T-cell (primary cell): ENCODE measurements at regions not wholly inside any gene's neighbourhood (a gene's known extent, or its start where the extent isn't known, plus 50 kb on each side); places are given as distances from the start of the nearest gene placed in this dataset.

Source experiments
- ATAC-seq, 4 experiments: fragments of 200-7000 bp in 3 of 4; fragments of 150-1000 bp in 1 of 4; cut with Tn5 transposase; replicated peaks in 1 of 4; 1 replicate in 3 of 4; 2 replicates in 1 of 4; pipeline ENCODE4 v1.10.0; 2021; ENCODE audit warnings: moderate library complexity in 3 of 4, mild to moderate bottlenecking in 2 of 4, moderate number of reproducible peaks in 1 of 4
- CTCF ChIA-PET, 2 donors: fragments of 300-600 bp; sonication (Branson Sonifier 250); formaldehyde crosslinking; loops; one replicate each; lab custom pipeline; 2022; ENCODE audit warnings: antibody characterized with exemption in 2 of 2; lab: Charles Lee
- POLR2A ChIA-PET, 2 donors: fragments of 300-600 bp; sonication (Branson Sonifier 250); formaldehyde crosslinking; loops; one replicate each; lab custom pipeline; 2022; ENCODE audit warnings: antibody characterized with exemption in 2 of 2; lab: Charles Lee
- DNase-seq, 35 experiments: peaks; one replicate each; pipeline versions ENCODE4 v3.0.0 to v3.0.0-alpha.2; 2013 to 2023
- H3K27ac ChIP-seq: one replicate; pipeline ENCODE4 v1.5.1; 2013; ENCODE audit warnings: low read length
- H3K27me3 ChIP-seq, 2 experiments: replicated peaks in 1 of 2; 1 replicate in 1 of 2; 2 replicates in 1 of 2; pipeline versions ENCODE4 v1.6.1 to v1.7.0; 2013; ENCODE audit warnings: low read length in 1 of 2, mixed read lengths in 1 of 2; ENCODE audit not compliant: control insufficient read depth in 2 of 2, insufficient read depth in 2 of 2; ENCODE audit errors: extremely low read depth in 1 of 2
- H3K36me3 ChIP-seq, 2 donors: 1 replicate in 1 of 2; 2 replicates in 1 of 2; pipeline versions ENCODE4 v1.6.1 to v1.7.0; 2013; ENCODE audit warnings: low read length in 1 of 2; ENCODE audit not compliant: control insufficient read depth in 2 of 2, insufficient read depth in 1 of 2; ENCODE audit errors: extremely low read depth in 1 of 2
- H3K4me1 ChIP-seq, 2 experiments: 1 replicate in 1 of 2; 2 replicates in 1 of 2; pipeline versions ENCODE4 v1.6.1 to v1.7.0; 2013; ENCODE audit warnings: low read length in 2 of 2, mixed read lengths in 1 of 2; ENCODE audit not compliant: insufficient read depth in 2 of 2, control insufficient read depth in 1 of 2; ENCODE audit errors: extremely low read depth in 1 of 2
- H3K4me3 ChIP-seq, 2 donors: 1 replicate in 1 of 2; 2 replicates in 1 of 2; pipeline versions ENCODE4 v1.5.1 to v1.7.0; 2013; ENCODE audit warnings: mild to moderate bottlenecking in 2 of 2, low read length in 1 of 2, moderate library complexity in 1 of 2; ENCODE audit not compliant: control insufficient read depth in 1 of 2; ENCODE audit errors: extremely low read depth in 1 of 2
- H3K9me3 ChIP-seq: 2 replicates; pipeline ENCODE4 v1.7.0; 2013
- H3K27ac Mint-ChIP-seq, 2 donors: one replicate each; pipeline ENCODE4 v1.8.0; 2020 to 2021; ENCODE audit warnings: mild to moderate bottlenecking in 2 of 2, mixed read lengths in 2 of 2
- H3K27me3 Mint-ChIP-seq, 2 donors: one replicate each; pipeline ENCODE4 v1.8.0; 2021 to 2022; ENCODE audit warnings: mixed read lengths in 2 of 2
- H3K36me3 Mint-ChIP-seq: one replicate; pipeline ENCODE4 v1.8.0; 2021; ENCODE audit warnings: mixed read lengths
- H3K4me1 Mint-ChIP-seq, 3 donors: one replicate each; pipeline ENCODE4 v1.8.0; 2020 to 2022; ENCODE audit warnings: mixed read lengths in 3 of 3, mild to moderate bottlenecking in 1 of 3
- H3K4me3 Mint-ChIP-seq, 3 donors: one replicate each; pipeline ENCODE4 v1.8.0; 2020 to 2022; ENCODE audit warnings: mild to moderate bottlenecking in 3 of 3, mixed read lengths in 3 of 3, moderate library complexity in 3 of 3
- H3K9me3 Mint-ChIP-seq, 3 donors: one replicate each; pipeline ENCODE4 v1.8.0; 2020 to 2022; ENCODE audit warnings: mixed read lengths in 3 of 3
- WGBS: methylation state at CpG from one replicate; pipeline ENCODE4 v1.1.5; 2013; ENCODE audit warnings: missing lambda C conversion rate; ENCODE audit not compliant: insufficient coverage; 5-methylcytosine and 5-hydroxymethylcytosine counted together

- no peak for ATAC-seq
- H3K4me1 Mint-ChIP-seq: no peaks in the 10 kb centered on the region
- no peak overlapping the region for H3K4me3 ChIP-seq
- ChIA-PET POLR2A (no interaction called here), CTCF (no interaction called here)
- peaks cover 0 to 2% of the 10 kb centered on the region in 2 experiments for H3K27me3 ChIP-seq
- no peak overlapping the region for H3K4me3 Mint-ChIP-seq
- peaks cover 0 to 3% of the 10 kb centered on the region in 2 donors for H3K27me3 Mint-ChIP-seq
- WGBS: no CpG with 5 or more reads among the region's 2 CpGs
- H3K36me3 Mint-ChIP-seq: no peaks in the 10 kb centered on the region
- H3K9me3 ChIP-seq: no peaks in the 10 kb centered on the region
- no peaks in the 10 kb centered on the region for H3K9me3 Mint-ChIP-seq
- H3K27ac Mint-ChIP-seq: no peak overlapping the region
- no peak overlapping the region for H3K27ac ChIP-seq
- no peaks in the 10 kb centered on the region for H3K4me1 ChIP-seq
- DNase-seq: no peak
- no peaks in the 10 kb centered on the region for H3K36me3 ChIP-seq
Observed at GRCh38 chr13:94896238-94896637, 183.9 kb upstream of the SOX21 start.

- Mint-ChIP-seq H3K9me3 (no peaks in the 10 kb centered on the region), H3K4me1 (no peaks in the 10 kb centered on the region), H3K36me3 (no peaks in the 10 kb centered on the region), H3K4me3 (no peak overlapping the region), H3K27me3 (peaks cover 4 to 5% of the 10 kb centered on the region in 2 donors), H3K27ac (no peak overlapping the region)
- DNase-seq (no peak), ATAC-seq (no peak)
- Histone ChIP-seq H3K4me3 (no peak overlapping the region), H3K4me1 (no peaks in the 10 kb centered on the region), H3K27ac (no peak overlapping the region), H3K36me3 (no peaks in the 10 kb centered on the region), H3K9me3 (no peaks in the 10 kb centered on the region), H3K27me3 (peaks cover 0 to 2% of the 10 kb centered on the region in 2 experiments)
- POLR2A ChIA-PET: no interaction called here
- CTCF ChIA-PET: no interaction called here
- WGBS: no CpG with 5 or more reads among the region's 2 CpGs
Observed at GRCh38 chr13:94886191-94886590, 173.8 kb upstream of the SOX21 start.

- no peaks in the 10 kb centered on the region for H3K4me1 Mint-ChIP-seq
- H3K27ac Mint-ChIP-seq: no peak overlapping the region
- peaks cover 0 to 4% (median 0%) of the 10 kb centered on the region in 3 donors for H3K9me3 Mint-ChIP-seq
- no peak overlapping the region for H3K4me3 ChIP-seq
- no peak overlapping the region for H3K4me3 Mint-ChIP-seq
- no peaks in the 10 kb centered on the region for H3K36me3 ChIP-seq
- peaks cover 0 to 4% of the 10 kb centered on the region in 2 experiments for H3K27me3 ChIP-seq
- POLR2A ChIA-PET: no interaction called here
- DNase-seq: no peak
- CTCF ChIA-PET: no interaction called here
- no peaks in the 10 kb centered on the region for H3K27me3 Mint-ChIP-seq
- ATAC-seq: no peak
- WGBS: 72% methylated on average over 2 of the region's 2 CpGs
- H3K9me3 ChIP-seq: no peaks in the 10 kb centered on the region
- no peaks in the 10 kb centered on the region for H3K36me3 Mint-ChIP-seq
- no peaks in the 10 kb centered on the region for H3K4me1 ChIP-seq
- no peak overlapping the region for H3K27ac ChIP-seq
Observed at GRCh38 chr13:94880463-94880862, 168.1 kb upstream of the SOX21 start.

- DNase-seq (no peak), ATAC-seq (no peak)
- Histone ChIP-seq H3K36me3 (no peaks in the 10 kb centered on the region), H3K4me3 (no peak overlapping the region), H3K27ac (no peak overlapping the region), H3K9me3 (no peaks in the 10 kb centered on the region), H3K27me3 (peaks cover 0 to 4% of the 10 kb centered on the region in 2 experiments), H3K4me1 (no peaks in the 10 kb centered on the region)
- 17% methylated on average over 1 of the region's 7 CpGs for WGBS
- Mint-ChIP-seq H3K27me3 (no peaks in the 10 kb centered on the region), H3K9me3 (peaks cover 0 to 4% (median 0%) of the 10 kb centered on the region in 3 donors), H3K4me1 (no peaks in the 10 kb centered on the region), H3K4me3 (no peak overlapping the region), H3K36me3 (no peaks in the 10 kb centered on the region), H3K27ac (no peak overlapping the region)
- CTCF ChIA-PET: no interaction called here
- POLR2A ChIA-PET: no interaction called here
Observed at GRCh38 chr13:94878602-94879165, 166.3 kb upstream of the SOX21 start.

- Histone ChIP-seq H3K9me3 (no peaks in the 10 kb centered on the region), H3K27me3 (peaks cover 0 to 3% of the 10 kb centered on the region in 2 experiments), H3K27ac (no peak overlapping the region), H3K36me3 (no peaks in the 10 kb centered on the region), H3K4me3 (no peak overlapping the region), H3K4me1 (peaks cover 0 to 4% of the 10 kb centered on the region in 2 experiments)
- WGBS: no CpG with 5 or more reads among the region's 6 CpGs
- H3K27me3 Mint-ChIP-seq: peaks cover 4 to 8% of the 10 kb centered on the region in 2 donors
- ChIA-PET POLR2A (no interaction called here), CTCF (no interaction called here)
- no peak overlapping the region for H3K4me3 Mint-ChIP-seq
- DNase-seq: no peak
- H3K9me3 Mint-ChIP-seq: no peaks in the 10 kb centered on the region
- peaks cover 13 to 19% (median 18%) of the 10 kb centered on the region in 3 donors for H3K4me1 Mint-ChIP-seq
- no peak for ATAC-seq
- H3K36me3 Mint-ChIP-seq: no peaks in the 10 kb centered on the region
- no peak overlapping the region for H3K27ac Mint-ChIP-seq
Observed at GRCh38 chr13:94864474-94864873, 152.1 kb upstream of the SOX21 start.

GRCh38 chr13:94860981-94861407 is 148.6 kb upstream of the SOX21 start:
- Mint-ChIP-seq H3K4me1 (peaks cover 13 to 19% (median 18%) of the 10 kb centered on the region in 3 donors), H3K36me3 (no peaks in the 10 kb centered on the region), H3K27me3 (peaks cover 0 to 4% of the 10 kb centered on the region in 2 donors), H3K27ac (peak overlapping the region; percentile 77 to 85), H3K4me3 (peak overlapping the region; percentile 81 to 90 (median 83)), H3K9me3 (no peaks in the 10 kb centered on the region)
- POLR2A ChIA-PET: no interaction called here
- peak overlapping the region; percentile 36 to 37 for H3K4me3 ChIP-seq
- peaks cover 0 to 4% of the 10 kb centered on the region in 2 experiments for H3K4me1 ChIP-seq
- DNase-seq: peak in 1 of 35 experiments; percentile 24
- no peaks in the 10 kb centered on the region for H3K36me3 ChIP-seq
- peak; percentile 36 to 72 (median 50) for ATAC-seq
- H3K27ac ChIP-seq: no peak overlapping the region
- CTCF ChIA-PET: no interaction called here
- H3K9me3 ChIP-seq: no peaks in the 10 kb centered on the region
- WGBS: 0% methylated on average over 1 of the region's 8 CpGs
- H3K27me3 ChIP-seq: peaks cover 0 to under 1% of the 10 kb centered on the region in 2 experiments
